NT2/D1 (cell line): ENCODE measurements at regions not wholly inside any gene's neighbourhood (a gene's known extent, or its start where the extent isn't known, plus 50 kb on each side); places are given as distances from the start of the nearest gene placed in this dataset.

Experiments
- SUZ12 ChIP-seq: IDR thresholded peaks from 2 replicates; pipeline ENCODE4 v1.6.1; 2011; ENCODE audit not compliant: insufficient read length, insufficient read depth; ENCODE audit errors: extremely low read depth
- YY1 ChIP-seq: IDR thresholded peaks from 2 replicates; pipeline ENCODE4 v1.6.1; 2011; ENCODE audit not compliant: insufficient read length, insufficient read depth
- ZNF274 ChIP-seq: IDR thresholded peaks from 2 replicates; pipeline ENCODE4 v1.6.1; 2011; ENCODE audit warnings: mild to moderate bottlenecking, low read depth, low read length

GRCh38 chr9:81461196-81461595, 228.2 kb downstream of the TLE1 start:
- TF ChIP-seq ZNF274 = no peak
- TF ChIP-seq YY1 = no peak
- no peak for TF ChIP-seq SUZ12
